Endothelial cell of umbilical vein (primary cell): ENCODE measurements at regions not wholly inside any gene's neighbourhood (a gene's known extent, or its start where the extent isn't known, plus 50 kb on each side); places are given as distances from the start of the nearest gene placed in this dataset.

Experiments used
- BruUV-seq: library from RNA; stranded (reverse); fragments of 400-500 nt; replicated peaks from 2 replicates; lab custom pipeline; 2021; lab: Mats Ljungman, UMichigan
- CTCF ChIA-PET: fragments of 300-600, 350-600 bp; sonication (Branson Sonifier 250); formaldehyde crosslinking; loops from one replicate; lab custom pipeline; 2021; ENCODE audit warnings: antibody characterized with exemption, inconsistent platforms; lab: Charles Lee
- POLR2A ChIA-PET: fragments of 300-600, 350-600 bp; sonication (Branson Sonifier 250); formaldehyde crosslinking; loops from one replicate; lab custom pipeline; 2021; ENCODE audit warnings: antibody characterized with exemption, inconsistent platforms; lab: Charles Lee
- DNase-seq: peaks from one replicate; pipeline ENCODE4 v3.0.0-alpha.2; 2011; ENCODE audit warnings: low read depth, low spot score
- FAIRE-seq: peaks from 2 replicates; lab custom pipeline; 2011; peaks lifted over from hg19 to GRCh38; lab: Jason Lieb, UNC
- H2AFZ ChIP-seq: 2 replicates; pipeline ENCODE4 v1.6.0; 2012; ENCODE audit warnings: low read depth, low read length, control low read depth, inconsistent platforms
- H3K27ac ChIP-seq: 2 replicates; pipeline ENCODE4 v1.5.1; 2011; ENCODE audit warnings: low read depth, mild to moderate bottlenecking, control low read depth, low read length, moderate library complexity; ENCODE audit not compliant: insufficient read depth
- H3K27me3 ChIP-seq, 2 experiments: 2 replicates each; pipeline versions ENCODE4 v1.6.0 to v1.6.1; 2011; ENCODE audit warnings: low read length in 2 of 2, mixed read lengths in 1 of 2; ENCODE audit not compliant: control insufficient read depth in 2 of 2, insufficient read depth in 2 of 2
- H3K36me3 ChIP-seq, 2 experiments: 2 replicates in 1 of 2; 3 replicates in 1 of 2; pipeline ENCODE4 v1.5.1; 2011; ENCODE audit warnings: low read length in 2 of 2, mild to moderate bottlenecking in 1 of 2, moderate library complexity in 1 of 2; ENCODE audit not compliant: control insufficient read depth in 2 of 2, insufficient read depth in 2 of 2; ENCODE audit errors: extremely low read depth in 1 of 2
- H3K4me1 ChIP-seq: 3 replicates; pipeline ENCODE4 v1.5.1; 2011; ENCODE audit warnings: mild to moderate bottlenecking, low read length; ENCODE audit not compliant: control insufficient read depth, insufficient read depth; ENCODE audit errors: extremely low read depth
- H3K4me2 ChIP-seq: 2 replicates; pipeline ENCODE4 v1.6.1; 2011; ENCODE audit warnings: low read length, control low read depth, mixed read lengths; ENCODE audit not compliant: insufficient read depth
- H3K4me3 ChIP-seq, 3 experiments: fragments of 200-600 bp in 1 of 3; sonication (generic), shearing (Covaris generic) in 1 of 3; replicated peaks in 1 of 3; 2 replicates each; pipeline ENCODE4 v1.5.1; 2011 to 2016; ENCODE audit warnings: control low read depth in 3 of 3, low read length in 3 of 3, mild to moderate bottlenecking in 2 of 3, inconsistent platforms in 1 of 3, low read depth in 1 of 3, moderate library complexity in 1 of 3; ENCODE audit not compliant: insufficient read depth in 1 of 3
- H3K79me2 ChIP-seq: 2 replicates; pipeline ENCODE4 v1.6.0; 2012; ENCODE audit warnings: low read length, inconsistent platforms; ENCODE audit not compliant: control insufficient read depth, insufficient read depth
- H3K9ac ChIP-seq: replicated peaks from 2 replicates; pipeline ENCODE3; 2011; ENCODE audit warnings: low read length, control low read depth; ENCODE audit not compliant: insufficient read depth; ENCODE audit errors: extremely low read depth
- H3K9me1 ChIP-seq: replicated peaks from 3 replicates; pipeline ENCODE4 v1.6.0; 2011; ENCODE audit warnings: mild to moderate bottlenecking, low read length; ENCODE audit not compliant: control insufficient read depth, insufficient read depth; ENCODE audit errors: extremely low read depth
- H3K9me3 ChIP-seq: replicated peaks from 2 replicates; pipeline ENCODE4 v1.5.1; 2012; ENCODE audit warnings: low read length, inconsistent platforms; ENCODE audit not compliant: control insufficient read depth, insufficient read depth
- H4K20me1 ChIP-seq: replicated peaks from 2 replicates; pipeline ENCODE3; 2011; ENCODE audit warnings: mild to moderate bottlenecking, low read length; ENCODE audit not compliant: control insufficient read depth, insufficient read depth; ENCODE audit errors: extremely low read depth
- EZH2 ChIP-seq: IDR thresholded peaks from 2 replicates; pipeline ENCODE4 v1.6.1; 2012; ENCODE audit warnings: borderline replicate concordance, low read depth, mild to moderate bottlenecking, moderate library complexity, low read length, inconsistent platforms; ENCODE audit not compliant: severe bottlenecking
- FOS ChIP-seq: IDR thresholded peaks from 2 replicates; pipeline ENCODE4 v1.6.1; 2011; ENCODE audit warnings: mild to moderate bottlenecking, low read length, moderate library complexity, borderline replicate concordance; ENCODE audit not compliant: insufficient read depth
- JUN ChIP-seq: IDR thresholded peaks from 2 replicates; pipeline ENCODE4 v1.6.1; 2011; ENCODE audit warnings: borderline replicate concordance, low read depth; ENCODE audit not compliant: insufficient read length, insufficient read depth
- MYC ChIP-seq: IDR thresholded peaks from one replicate; pipeline ENCODE4 v1.6.1; 2011; ENCODE audit warnings: mild to moderate bottlenecking, low read depth, low read length
- dilution Hi-C: fragments of 300-500 bp; cut with MboI; formaldehyde crosslinking; loops from one replicate; pipeline ENCODE4 v1.15.0; 2019; ENCODE audit warnings: low sequenced_read_pairs; ENCODE audit not compliant: extremely low pct_ligation_motif_present
- intact Hi-C: fragments of 100-400 bp; cut with micrococcal nuclease; formaldehyde crosslinking; loops from one replicate; pipeline ENCODE4 v1.10.0; 2022
- TF ChIP-seq, protein P1 (sequence below): IDR thresholded peaks from 2 replicates; pipeline ENCODE4 v1.6.1; 2011; ENCODE audit not compliant: insufficient read depth, insufficient read length

DNA sequence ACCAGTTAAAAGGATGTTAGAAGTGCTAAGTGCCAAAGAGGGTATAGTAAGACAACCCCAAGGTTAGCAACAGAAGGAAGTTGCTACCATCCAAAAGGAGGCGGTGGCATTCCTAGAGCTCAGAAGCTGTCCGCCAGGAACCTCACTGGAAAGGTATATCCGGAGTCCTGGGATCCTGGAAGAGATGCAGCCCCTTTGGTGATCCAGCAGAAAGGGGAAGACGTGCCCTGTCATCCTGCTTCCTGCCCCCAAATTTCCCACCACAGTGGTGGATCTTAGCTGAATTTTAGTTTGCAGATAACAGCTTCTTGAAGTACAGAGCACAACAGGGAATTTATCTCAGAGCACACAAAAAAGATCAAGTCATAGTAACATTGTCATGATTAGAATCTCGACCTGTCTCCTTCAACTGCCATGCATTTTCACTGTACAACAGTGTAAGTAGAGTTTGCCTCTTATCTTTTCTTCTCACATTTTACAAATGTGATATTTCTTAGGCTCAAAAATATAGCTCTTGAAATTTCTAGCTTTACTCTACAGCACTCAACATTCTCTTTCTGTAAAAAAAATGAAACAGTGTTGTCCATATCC, 526.3 kb downstream of the SOX5 start:
- H3K9ac ChIP-seq: no peak overlapping the region
- no peak overlapping the region for H3K27ac ChIP-seq
- TF ChIP-seq MYC (no peak), FOS (no peak), JUN (no peak), EZH2 (no peak)
- TF ChIP-seq, protein P1, sequence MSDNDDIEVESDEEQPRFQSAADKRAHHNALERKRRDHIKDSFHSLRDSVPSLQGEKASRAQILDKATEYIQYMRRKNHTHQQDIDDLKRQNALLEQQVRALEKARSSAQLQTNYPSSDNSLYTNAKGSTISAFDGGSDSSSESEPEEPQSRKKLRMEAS: no peak
- no peaks in the 10 kb centered on the region for H3K9me1 ChIP-seq
- no peak for DNase-seq
- ChIA-PET POLR2A (no interaction called here), CTCF (no interaction called here)
- H2AFZ ChIP-seq: no peak overlapping the region
- H3K79me2 ChIP-seq: no peaks in the 10 kb centered on the region
- H3K9me3 ChIP-seq: no peaks in the 10 kb centered on the region
- no TSS peak for BruUV-seq
- intact Hi-C loops (no loop called here), dilution Hi-C loops (no loop called here)
- no peaks in the 10 kb centered on the region for H4K20me1 ChIP-seq
- no peaks in the 10 kb centered on the region for H3K27me3 ChIP-seq
- no peaks in the 10 kb centered on the region for H3K4me1 ChIP-seq
- no peak overlapping the region for H3K4me3 ChIP-seq
- no peak for FAIRE-seq
- H3K4me2 ChIP-seq: no peak overlapping the region
- no peaks in the 10 kb centered on the region for H3K36me3 ChIP-seq

DNA sequence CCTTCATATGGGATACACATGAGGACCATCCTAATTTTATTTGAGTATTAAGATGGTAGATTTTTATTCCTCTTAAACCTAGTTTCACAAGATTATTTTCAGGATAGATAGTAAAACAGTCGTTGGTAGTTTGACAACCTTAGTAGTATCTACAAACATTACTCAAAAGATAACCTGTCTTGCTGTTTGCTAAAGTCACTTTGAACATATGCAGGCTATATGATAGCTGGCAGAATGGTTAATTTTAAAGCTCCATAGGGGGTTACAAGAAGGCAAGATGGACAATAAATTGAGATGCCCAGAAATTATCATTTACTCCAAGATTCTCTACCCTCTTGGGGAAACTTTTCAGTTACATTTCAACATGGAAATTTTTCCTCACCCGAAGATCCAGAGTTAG, 525.7 kb downstream of the SOX5 start:
- no peak overlapping the region for H2AFZ ChIP-seq
- H3K4me2 ChIP-seq: no peak overlapping the region
- CTCF ChIA-PET: no interaction called here
- no peak overlapping the region for H3K27ac ChIP-seq
- no peaks in the 10 kb centered on the region for H3K9me1 ChIP-seq
- no peaks in the 10 kb centered on the region for H3K9me3 ChIP-seq
- POLR2A ChIA-PET: no interaction called here
- intact Hi-C loops (no loop called here), dilution Hi-C loops (no loop called here)
- H3K27me3 ChIP-seq: no peaks in the 10 kb centered on the region
- no peaks in the 10 kb centered on the region for H4K20me1 ChIP-seq
- BruUV-seq: no TSS peak
- no peak overlapping the region for H3K4me3 ChIP-seq
- H3K36me3 ChIP-seq: no peaks in the 10 kb centered on the region
- H3K9ac ChIP-seq: no peak overlapping the region
- no peaks in the 10 kb centered on the region for H3K4me1 ChIP-seq
- TF ChIP-seq, protein P1: no peak
- no peak for TF ChIP-seq MYC
- no peak for TF ChIP-seq FOS
- FAIRE-seq (no peak), DNase-seq (no peak)
- H3K79me2 ChIP-seq: no peaks in the 10 kb centered on the region
